GM12878 (cell line): ENCODE measurements at regions not wholly inside any gene's neighbourhood (a gene's known extent, or its start where the extent isn't known, plus 50 kb on each side); places are given as distances from the start of the nearest gene placed in this dataset.

Experiments
- ATAC-seq: fragments of 200-7000 bp; cut with Tn5 transposase; 3 replicates; pipeline ENCODE4 v1.9.1; 2020; ENCODE audit warnings: mild to moderate bottlenecking, moderate library complexity
- BruUV-seq: library from RNA; stranded (reverse); fragments of 400-500 nt; replicated peaks from 2 replicates; lab custom pipeline; 2021; lab: Mats Ljungman, UMichigan
- CTCF ChIA-PET: fragments of 300-600 bp; sonication (Branson Sonifier 250); formaldehyde crosslinking; extraction: SDS; loops from one replicate; lab custom pipeline; 2021; ENCODE audit warnings: inconsistent platforms; lab: Yijun Ruan, JAX
- POLR2A ChIA-PET: fragments of 350-600 bp; formaldehyde crosslinking; extraction: SDS; loops from one replicate; lab custom pipeline; 2021; ENCODE audit warnings: inconsistent platforms; lab: Charles Lee
- RAD21 ChIA-PET: fragments of 300-600 bp; sonication (Branson Sonifier 250); formaldehyde crosslinking; loops from one replicate; lab custom pipeline; 2023; ENCODE audit warnings: antibody characterized with exemption; ENCODE audit not compliant: unreplicated experiment; lab: Charles Lee
- SMC1A ChIA-PET: fragments of 300-600 bp; sonication (Branson Sonifier 250); formaldehyde crosslinking; loops from one replicate; lab custom pipeline; 2023; ENCODE audit not compliant: unreplicated experiment, uncharacterized antibody; lab: Charles Lee
- DNase-seq: peaks from one replicate; pipeline ENCODE4 v3.0.0-alpha.2; 2011; ENCODE audit warnings: low read depth, low spot score
- FAIRE-seq: peaks from 3 replicates; lab custom pipeline; 2011; peaks lifted over from hg19 to GRCh38; lab: Jason Lieb, UNC
- H2AFZ ChIP-seq: 2 replicates; pipeline ENCODE4 v1.6.0; 2011; ENCODE audit warnings: low read depth, low read length, control low read depth; ENCODE audit not compliant: control insufficient read depth
- H3K27ac ChIP-seq: 2 replicates; pipeline ENCODE4 v1.5.1; 2011; ENCODE audit warnings: control low read depth; ENCODE audit not compliant: control insufficient read depth, insufficient read depth
- H3K27me3 ChIP-seq, 2 experiments: replicated peaks in 1 of 2; 2 replicates each; pipeline versions ENCODE4 v1.6.0 to v1.6.1; 2011; ENCODE audit warnings: low read length in 1 of 2; ENCODE audit not compliant: control insufficient read depth in 2 of 2, insufficient read depth in 2 of 2
- H3K36me3 ChIP-seq, 2 experiments: 2 replicates each; pipeline ENCODE4 v1.5.1; 2011; ENCODE audit warnings: low read length in 1 of 2; ENCODE audit not compliant: control insufficient read depth in 2 of 2, insufficient read depth in 2 of 2
- H3K4me1 ChIP-seq: 2 replicates; pipeline ENCODE4 v1.6.1; 2011; ENCODE audit warnings: mild to moderate bottlenecking, low read length, moderate library complexity, mixed read lengths; ENCODE audit not compliant: control insufficient read depth, insufficient read depth
- H3K4me2 ChIP-seq: 2 replicates; pipeline ENCODE4 v1.6.0; 2011; ENCODE audit warnings: control low read depth; ENCODE audit not compliant: control insufficient read depth, insufficient read depth
- H3K4me3 ChIP-seq: fragments of 200-600 bp; sonication (generic); 2 replicates; pipeline ENCODE4 v1.5.1; 2016
- H3K79me2 ChIP-seq: 2 replicates; pipeline ENCODE4 v1.6.0; 2011; ENCODE audit warnings: low read length; ENCODE audit not compliant: control insufficient read depth, insufficient read depth
- H3K9ac ChIP-seq: 2 replicates; pipeline ENCODE4 v1.8.0; 2011; ENCODE audit warnings: low read length, control low read depth, mixed read lengths; ENCODE audit not compliant: control insufficient read depth, insufficient read depth
- H3K9me3 ChIP-seq: replicated peaks from 3 replicates; pipeline ENCODE4 v1.5.1; 2011; ENCODE audit warnings: mild to moderate bottlenecking, low read length; ENCODE audit not compliant: control insufficient read depth, insufficient read depth
- H4K20me1 ChIP-seq: 2 replicates; pipeline ENCODE4 v1.6.0; 2011; ENCODE audit not compliant: control insufficient read depth, insufficient read depth
- ATF7 ChIP-seq: fragments of 450-650 bp; IDR thresholded peaks from 2 replicates; pipeline ENCODE4 v1.6.1; 2016; ENCODE audit warnings: low read depth, mild to moderate bottlenecking
- CBX5 ChIP-seq: sonication (generic); IDR thresholded peaks from 2 replicates; pipeline ENCODE4 v1.6.1; 2016; ENCODE audit warnings: low read depth, moderate library complexity, mild to moderate bottlenecking, inconsistent platforms
- ESRRA ChIP-seq: IDR thresholded peaks from 2 replicates; pipeline ENCODE4 v1.6.1; 2012; ENCODE audit warnings: mild to moderate bottlenecking, low read length, improper control_type of control experiment
- HDAC2 ChIP-seq: fragments of 200-600 bp; sonication (generic); IDR thresholded peaks from 2 replicates; pipeline ENCODE4 v1.6.1; 2017
- MEF2B ChIP-seq: fragments of 450-650 bp; IDR thresholded peaks from 2 replicates; pipeline ENCODE4 v1.6.1; 2018; ENCODE audit warnings: mild to moderate bottlenecking, moderate library complexity; ENCODE audit not compliant: partially characterized antibody, poor library complexity, severe bottlenecking
- NR2F1 ChIP-seq: fragments of 450-650 bp; conservative IDR thresholded peaks from 2 replicates; pipeline ENCODE4 v1.6.1; 2017; ENCODE audit warnings: mild to moderate bottlenecking
- PAX8 ChIP-seq: fragments of 450-650 bp; IDR thresholded peaks from 2 replicates; pipeline ENCODE4 v1.6.1; 2017; ENCODE audit warnings: mild to moderate bottlenecking, moderate library complexity
- POLR2AphosphoS2 ChIP-seq: IDR thresholded peaks from 2 replicates; pipeline ENCODE4 v1.6.1; 2011; ENCODE audit warnings: low read depth, mild to moderate bottlenecking, low read length, improper control_type of control experiment, moderate library complexity
- RFX5 ChIP-seq: IDR thresholded peaks from 2 replicates; pipeline ENCODE4 v1.6.1; 2011; ENCODE audit warnings: low read depth, low read length, improper control_type of control experiment
- SIX5 ChIP-seq: IDR thresholded peaks from 2 replicates; pipeline ENCODE4 v1.6.1; 2011; ENCODE audit warnings: mild to moderate bottlenecking, low read depth, low read length, moderate library complexity; ENCODE audit not compliant: severe bottlenecking
- SMAD5 ChIP-seq: IDR thresholded peaks from 2 replicates; pipeline ENCODE4 v1.6.1; 2016; ENCODE audit warnings: antibody characterized with exemption, low read depth
- SMARCA5 ChIP-seq: fragments of 450-650 bp; IDR thresholded peaks from 2 replicates; pipeline ENCODE4 v1.6.1; 2017; ENCODE audit warnings: mild to moderate bottlenecking
- SP1 ChIP-seq: IDR thresholded peaks from one replicate; pipeline ENCODE4 v1.6.1; 2011; ENCODE audit warnings: low read depth, low read length
- SPI1 ChIP-seq: IDR thresholded peaks from 2 replicates; pipeline ENCODE4 v1.6.1; 2011; ENCODE audit warnings: low read depth, mild to moderate bottlenecking, low read length, moderate library complexity, borderline replicate concordance; ENCODE audit not compliant: insufficient read depth
- YBX1 ChIP-seq: fragments of 450-650 bp; IDR thresholded peaks from 2 replicates; pipeline ENCODE4 v1.6.1; 2016; ENCODE audit warnings: antibody characterized with exemption
- WGBS: methylation state at CpG from one replicate; pipeline ENCODE4 v1.1.6; 2016; ENCODE audit warnings: low lambda C conversion rate; ENCODE audit not compliant: insufficient replicate concordance, insufficient coverage; ENCODE audit errors: missing lambda C conversion rate; 5-methylcytosine and 5-hydroxymethylcytosine counted together
- in situ Hi-C: fragments of 300-500 bp; cut with MboI; formaldehyde crosslinking; loops from 9 replicates; pipeline ENCODE4 v1.14.3; 2018; ENCODE audit warnings: mixed read lengths
- intact Hi-C: fragments of 100-400 bp; cut with micrococcal nuclease; formaldehyde crosslinking; loops from one replicate; pipeline ENCODE4 v1.14.2; 2022; ENCODE audit not compliant: unreplicated experiment
- TF ChIP-seq, protein P1 (sequence below): fragments of 450-650 bp; IDR thresholded peaks from 2 replicates; pipeline ENCODE4 v1.6.1; 2016; ENCODE audit warnings: mild to moderate bottlenecking

GRCh38 chr1:229988534-229988933, 78.5 kb upstream of the GALNT2 start:
- in situ Hi-C loops = no loop called here

GRCh38 chr1:229989591-229990248, 77.3 kb upstream of the GALNT2 start:
- TF ChIP-seq RFX5 (no peak), YBX1 (no peak), MEF2B (no peak), CBX5 (no peak), PAX8 (no peak), ATF7 (no peak), HDAC2 (no peak), ESRRA (no peak), NR2F1 (no peak)
- TF ChIP-seq, protein P1, sequence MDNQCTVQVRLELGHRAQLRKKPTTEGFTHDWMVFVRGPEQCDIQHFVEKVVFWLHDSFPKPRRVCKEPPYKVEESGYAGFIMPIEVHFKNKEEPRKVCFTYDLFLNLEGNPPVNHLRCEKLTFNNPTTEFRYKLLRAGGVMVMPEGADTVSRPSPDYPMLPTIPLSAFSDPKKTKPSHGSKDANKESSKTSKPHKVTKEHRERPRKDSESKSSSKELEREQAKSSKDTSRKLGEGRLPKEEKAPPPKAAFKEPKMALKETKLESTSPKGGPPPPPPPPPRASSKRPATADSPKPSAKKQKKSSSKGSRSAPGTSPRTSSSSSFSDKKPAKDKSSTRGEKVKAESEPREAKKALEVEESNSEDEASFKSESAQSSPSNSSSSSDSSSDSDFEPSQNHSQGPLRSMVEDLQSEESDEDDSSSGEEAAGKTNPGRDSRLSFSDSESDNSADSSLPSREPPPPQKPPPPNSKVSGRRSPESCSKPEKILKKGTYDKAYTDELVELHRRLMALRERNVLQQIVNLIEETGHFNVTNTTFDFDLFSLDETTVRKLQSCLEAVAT = no peak
- DNase-seq = no peak
- WGBS = 42% methylated on average over 4 of the region's 4 CpGs
- Histone ChIP-seq H3K9ac (no peak overlapping the region), H3K4me3 (no peak overlapping the region), H3K27me3 (no peaks in the 10 kb centered on the region; a peak in 1 of 4 replicates), H3K36me3 (no peaks in the 10 kb centered on the region), H3K4me2 (no peak overlapping the region), H3K9me3 (no peaks in the 10 kb centered on the region), H4K20me1 (no peaks in the 10 kb centered on the region), H2AFZ (no peak overlapping the region), H3K79me2 (no peaks in the 10 kb centered on the region), H3K27ac (no peak overlapping the region), H3K4me1 (no peaks in the 10 kb centered on the region)
- no TSS peak for BruUV-seq
- no peak for ATAC-seq
- in situ Hi-C loops (no loop called here), intact Hi-C loops (no loop called here)
- RAD21 ChIA-PET = interaction anchor here (0.8 kb wide), 1 partner anchor 13 kb away, joined by 3 read pairs; no protein-coding TSS in a partner anchor
- CTCF ChIA-PET = interaction anchor here (0.8 to 1.5 kb wide), 3 partner anchors 12 to 316 kb away, joined by 3 to 4 read pairs (median 3); no protein-coding TSS in a partner anchor
- POLR2A ChIA-PET = no interaction called here
- SMC1A ChIA-PET = interaction anchor here (0.9 to 2.0 kb wide), 3 partner anchors 11 to 223 kb away, joined by 3 to 4 read pairs (median 3); no protein-coding TSS in a partner anchor
- no peak for FAIRE-seq

More at GRCh38 chr1:229988534-229988933, 78.5 kb upstream of the GALNT2 start:
- CTCF ChIA-PET = interaction anchor here (0.7 to 1.0 kb wide), 2 partner anchors 11 to 173 kb away, joined by 3 read pairs; no protein-coding TSS in a partner anchor
- TF ChIP-seq SMARCA5 (no peak), SP1 (no peak), SPI1 (no peak), POLR2AphosphoS2 (no peak), SIX5 (no peak), SMAD5 (no peak), YBX1 (no peak)
- H3K36me3 ChIP-seq = no peaks in the 10 kb centered on the region
- no peak overlapping the region for H3K27ac ChIP-seq
- 70% methylated on average over 5 of the region's 5 CpGs for WGBS
- no peak overlapping the region for H2AFZ ChIP-seq
- H3K4me1 ChIP-seq = no peaks in the 10 kb centered on the region
- SMC1A ChIA-PET = interaction anchor here (0.6 kb wide), 1 partner anchor 1375 kb away, joined by 3 read pairs; no protein-coding TSS in a partner anchor
- H3K4me2 ChIP-seq = no peak overlapping the region
- intact Hi-C loops = no loop called here
- ATAC-seq (no peak), FAIRE-seq (no peak), DNase-seq (no peak)
- POLR2A ChIA-PET = no interaction called here
- no peaks in the 10 kb centered on the region for H3K79me2 ChIP-seq
- no peaks in the 10 kb centered on the region for H4K20me1 ChIP-seq
- no TSS peak for BruUV-seq
- H3K4me3 ChIP-seq = no peak overlapping the region
- H3K27me3 ChIP-seq = no peaks in the 10 kb centered on the region; a peak in 1 of 4 replicates
- H3K9ac ChIP-seq = no peak overlapping the region
- RAD21 ChIA-PET = no interaction called here
- no peaks in the 10 kb centered on the region for H3K9me3 ChIP-seq
